ENCODE measurements at regions not wholly inside any gene's neighbourhood (a gene's known extent, or its start where the extent isn't known, plus 50 kb on each side); places are given as distances from the start of the nearest gene placed in this dataset.

GRCh38 chr10:61592581-61592980, 70.1 kb upstream of the CABCOCO1 start:
- Histone ChIP-seq H3K4me3 (ENCODE audit: low read depth, low read length, poor library complexity, severe bottlenecking) (no peak overlapping the region), H3K9me3 (ENCODE audit: low read length) (no peaks in the 10 kb centered on the region), H3K36me3 (ENCODE audit: insufficient read depth, low read length) (no peaks in the 10 kb centered on the region), H3K27ac (ENCODE audit: low read depth, low read length, poor library complexity, severe bottlenecking) (no peak overlapping the region), H3K4me1 (ENCODE audit: insufficient read depth, low read length, poor library complexity, severe bottlenecking) (no peaks in the 10 kb centered on the region), H3K79me2 (ENCODE audit: insufficient read depth, low read depth, low read length) (no peaks in the 10 kb centered on the region), H4K20me1 (ENCODE audit: insufficient read depth, low read length) (no peaks in the 10 kb centered on the region), H3K9me2 (ENCODE audit: insufficient read depth, low read length) (no peaks in the 10 kb centered on the region), H3K4me2 (ENCODE audit: low read length) (no peak overlapping the region), H2AFZ (ENCODE audit: low read length) (no peak overlapping the region)
- ChIA-PET CTCF (ENCODE audit: unreplicated experiment) (no interaction called here), POLR2A (no interaction called here)
- DNase-seq (ENCODE audit: low spot score) = peak; percentile 21
- intact Hi-C loops (cut with micrococcal nuclease; ENCODE audit: unreplicated experiment) = loop anchor here (10.0 kb wide), 1 partner anchor 778 kb away; no protein-coding TSS in a partner anchor
- TF ChIP-seq CTCF (conservative IDR thresholded peaks at IDR 0.05; ENCODE audit: low read length) = peak; percentile 71
- TF ChIP-seq EZH2phosphoT487 (IDR thresholded peaks at IDR 0.05; ENCODE audit: borderline replicate concordance, low read depth, low read length) = no peak
- no TSS peak for BruUV-seq (replicated peaks)

- Histone ChIP-seq H3K27ac (ENCODE audit: low read depth, low read length, poor library complexity, severe bottlenecking) (no peak overlapping the region), H2AFZ (ENCODE audit: low read length) (no peak overlapping the region), H3K9me3 (ENCODE audit: low read length) (no peaks in the 10 kb centered on the region), H3K4me3 (ENCODE audit: low read depth, low read length, poor library complexity, severe bottlenecking) (no peak overlapping the region), H3K4me1 (ENCODE audit: insufficient read depth, low read length, poor library complexity, severe bottlenecking) (no peaks in the 10 kb centered on the region), H3K79me2 (ENCODE audit: insufficient read depth, low read depth, low read length) (no peaks in the 10 kb centered on the region), H3K36me3 (ENCODE audit: insufficient read depth, low read length) (no peaks in the 10 kb centered on the region), H3K4me2 (ENCODE audit: low read length) (no peak overlapping the region), H4K20me1 (ENCODE audit: insufficient read depth, low read length) (no peaks in the 10 kb centered on the region), H3K9me2 (ENCODE audit: insufficient read depth, low read length) (no peaks in the 10 kb centered on the region)
- intact Hi-C loops (cut with micrococcal nuclease; ENCODE audit: unreplicated experiment) = loop anchor here (10.0 kb wide), 1 partner anchor 775 kb away; no protein-coding TSS in a partner anchor
- ChIA-PET CTCF (ENCODE audit: unreplicated experiment) (no interaction called here), POLR2A (interaction anchor here (0.5 to 1.3 kb wide), 2 partner anchors 30 to 374 kb away, joined by 3 to 5 read pairs; no protein-coding TSS in a partner anchor)
- no TSS peak for BruUV-seq (replicated peaks)
- no peak for DNase-seq (ENCODE audit: low spot score)
- TF ChIP-seq CTCF (conservative IDR thresholded peaks at IDR 0.05; ENCODE audit: low read length) (no peak), EZH2phosphoT487 (IDR thresholded peaks at IDR 0.05; ENCODE audit: borderline replicate concordance, low read depth, low read length) (no peak)
These were observed 73.0 kb upstream of the CABCOCO1 start for GRCh38 chr10:61589547-61590243.

GRCh38 chr10:61588770-61589211, 73.9 kb upstream of the CABCOCO1 start:
- H3K4me3 ChIP-seq (ENCODE audit: low read depth, low read length, poor library complexity, severe bottlenecking) = no peak overlapping the region
- no peak overlapping the region for H3K4me2 ChIP-seq (ENCODE audit: low read length)
- no peaks in the 10 kb centered on the region for H3K9me2 ChIP-seq (ENCODE audit: insufficient read depth, low read length)
- no TSS peak for BruUV-seq (replicated peaks)
- no peak overlapping the region for H3K27ac ChIP-seq (ENCODE audit: low read depth, low read length, poor library complexity, severe bottlenecking)
- TF ChIP-seq CTCF (conservative IDR thresholded peaks at IDR 0.05; ENCODE audit: low read length) = no peak
- no peak for TF ChIP-seq EZH2phosphoT487 (IDR thresholded peaks at IDR 0.05; ENCODE audit: borderline replicate concordance, low read depth, low read length)
- H3K79me2 ChIP-seq (ENCODE audit: insufficient read depth, low read depth, low read length) = no peaks in the 10 kb centered on the region
- H3K9me3 ChIP-seq (ENCODE audit: low read length) = no peaks in the 10 kb centered on the region
- CTCF ChIA-PET (ENCODE audit: unreplicated experiment) = no interaction called here
- no peak overlapping the region for H2AFZ ChIP-seq (ENCODE audit: low read length)
- H3K4me1 ChIP-seq (ENCODE audit: insufficient read depth, low read length, poor library complexity, severe bottlenecking) = no peaks in the 10 kb centered on the region
- POLR2A ChIA-PET = interaction anchor here (1.3 kb wide), 1 partner anchor 29 kb away, joined by 3 read pairs; no protein-coding TSS in a partner anchor
- no peaks in the 10 kb centered on the region for H4K20me1 ChIP-seq (ENCODE audit: insufficient read depth, low read length)
- H3K36me3 ChIP-seq (ENCODE audit: insufficient read depth, low read length) = no peaks in the 10 kb centered on the region
- no peak for DNase-seq (ENCODE audit: low spot score)
- intact Hi-C loops (cut with micrococcal nuclease; ENCODE audit: unreplicated experiment) = no loop called here
